HepG2 (cell line): ENCODE measurements at regions not wholly inside any gene's neighbourhood (a gene's known extent, or its start where the extent isn't known, plus 50 kb on each side); places are given as distances from the start of the nearest gene placed in this dataset.

Source experiments
- ATAC-seq: fragments of 200-7000 bp; cut with Tn5 transposase; 3 replicates; pipeline ENCODE4 v1.9.1; 2020; ENCODE audit warnings: mild to moderate bottlenecking, moderate library complexity
- BruUV-seq: library from RNA; stranded (reverse); fragments of 400-500 nt; replicated peaks from 2 replicates; lab custom pipeline; 2021; lab: Mats Ljungman, UMichigan
- CTCF ChIA-PET: fragments of 300-600 bp; formaldehyde crosslinking; extraction: SDS; loops from one replicate; lab custom pipeline; 2021; ENCODE audit warnings: low total read pairs, inconsistent platforms, low intra/inter-chr PET ratio; lab: Yijun Ruan, JAX
- POLR2A ChIA-PET: fragments of 350-600 bp; sonication (Branson Sonifier 250); formaldehyde crosslinking; loops from one replicate; lab custom pipeline; 2020; ENCODE audit warnings: antibody characterized with exemption, inconsistent platforms; lab: Yijun Ruan, JAX
- DNase-seq: peaks from one replicate; pipeline ENCODE4 v3.0.0-alpha.2; 2015; ENCODE audit warnings: low spot score
- FAIRE-seq: peaks from 3 replicates; lab custom pipeline; 2011; peaks lifted over from hg19 to GRCh38; lab: Jason Lieb, UNC
- H2AFZ ChIP-seq: one replicate; pipeline ENCODE4 v1.6.1; 2011; ENCODE audit warnings: low read length, inconsistent platforms
- H3K27ac ChIP-seq: fragments of 300-600 bp; 3 replicates; pipeline ENCODE4 v1.8.0; 2011; ENCODE audit warnings: mixed run types, mild to moderate bottlenecking, mixed read lengths, low read length, inconsistent platforms; ENCODE audit not compliant: insufficient read depth; ENCODE audit errors: extremely low read length
- H3K27me3 ChIP-seq, 2 experiments: fragments of 200-600 bp in 1 of 2; 2 replicates in 1 of 2; 3 replicates in 1 of 2; pipeline versions ENCODE4 v1.6.0 to v1.8.0; 2011; ENCODE audit warnings: low read length in 2 of 2, mild to moderate bottlenecking in 2 of 2, moderate library complexity in 2 of 2, inconsistent platforms in 1 of 2; ENCODE audit not compliant: insufficient read depth in 2 of 2, control insufficient read depth in 1 of 2
- H3K36me3 ChIP-seq, 2 experiments: fragments of 200-600 bp in 1 of 2; replicated peaks in 1 of 2; 2 replicates in 1 of 2; 3 replicates in 1 of 2; pipeline versions ENCODE4 v1.5.1 to v1.8.0; 2011; ENCODE audit warnings: low read length in 2 of 2, inconsistent platforms in 1 of 2; ENCODE audit not compliant: insufficient read depth in 2 of 2, control insufficient read depth in 1 of 2
- H3K4me1 ChIP-seq: 2 replicates; pipeline ENCODE4 v1.5.1; 2012; ENCODE audit warnings: low read length, inconsistent platforms; ENCODE audit not compliant: insufficient read depth
- H3K4me2 ChIP-seq: 2 replicates; pipeline ENCODE4 v1.6.0; 2011; ENCODE audit warnings: low read depth, low read length, inconsistent platforms
- H3K4me3 ChIP-seq, 3 experiments: fragments of 200-600 bp in 1 of 3; sonication (generic), shearing (Covaris generic) in 1 of 3; replicated peaks in 1 of 3; 2 replicates each; pipeline ENCODE4 v1.5.1; 2011 to 2016; ENCODE audit warnings: low read length in 3 of 3, inconsistent platforms in 2 of 3, low read depth in 2 of 3, mild to moderate bottlenecking in 2 of 3, control low read depth in 1 of 3, mixed read lengths in 1 of 3; ENCODE audit not compliant: insufficient read depth in 1 of 3
- H3K79me2 ChIP-seq: one replicate; pipeline ENCODE4 v1.6.1; 2011; ENCODE audit warnings: low read length, inconsistent platforms; ENCODE audit not compliant: insufficient read depth
- H3K9ac ChIP-seq: 2 replicates; pipeline ENCODE4 v1.6.0; 2011; ENCODE audit warnings: mild to moderate bottlenecking, low read depth, low read length, inconsistent platforms; ENCODE audit not compliant: insufficient read depth
- H3K9me3 ChIP-seq: 2 replicates; pipeline ENCODE4 v1.5.1; 2012; ENCODE audit warnings: mild to moderate bottlenecking, low read length
- H4K20me1 ChIP-seq: 2 replicates; pipeline ENCODE4 v1.6.0; 2011; ENCODE audit warnings: inconsistent platforms, mild to moderate bottlenecking, low read length, moderate library complexity; ENCODE audit not compliant: insufficient read depth
- GATAD2A ChIP-seq: IDR thresholded peaks from 2 replicates; pipeline ENCODE4 v1.6.1; 2016
- GTF3A ChIP-seq: sonication (generic); formaldehyde crosslinking; conservative IDR thresholded peaks from 2 replicates; pipeline ENCODE4 v1.4.0; 2020; ENCODE audit warnings: mild to moderate bottlenecking, missing genetic modification reagents
- MTA3 ChIP-seq: sonication (generic); formaldehyde crosslinking; IDR thresholded peaks from 2 replicates; pipeline ENCODE4 v1.4.0; 2020; ENCODE audit warnings: missing genetic modification reagents
- MXD4 ChIP-seq: IDR thresholded peaks from 2 replicates; pipeline ENCODE4 v1.6.1; 2016; ENCODE audit warnings: mild to moderate bottlenecking, missing biosample characterization, missing genetic modification reagents
- NBN ChIP-seq: fragments of 450-650 bp; conservative IDR thresholded peaks from 2 replicates; pipeline ENCODE4 v1.6.1; 2017
- NONO ChIP-seq, 2 experiments: fragments of 450-650 bp in 1 of 2; sonication (generic) in 1 of 2; formaldehyde crosslinking in 1 of 2; IDR thresholded peaks in 1 of 2; conservative IDR thresholded peaks in 1 of 2; 2 replicates each; pipeline versions ENCODE4 v1.6.1 to v1.8.0; 2017 to 2022; ENCODE audit warnings: mild to moderate bottlenecking in 1 of 2, missing genetic modification reagents in 1 of 2, moderate library complexity in 1 of 2
- PTBP1 ChIP-seq: fragments of 200-400 bp; formaldehyde crosslinking; IDR thresholded peaks from 2 replicates; pipeline ENCODE4 v1.6.1; 2018; ENCODE audit warnings: low read length, low read depth; ENCODE audit not compliant: poor library complexity, severe bottlenecking
- RAD51 ChIP-seq: fragments of 450-650 bp; IDR thresholded peaks from 2 replicates; pipeline ENCODE4 v1.6.1; 2016; ENCODE audit warnings: borderline replicate concordance
- RFX5 ChIP-seq: IDR thresholded peaks from 2 replicates; pipeline ENCODE4 v1.6.1; 2011; ENCODE audit warnings: low read depth, low read length, improper control_type of control experiment
- SP5 ChIP-seq: IDR thresholded peaks from 2 replicates; pipeline ENCODE4 v1.6.1; 2016; ENCODE audit warnings: low read depth, borderline replicate concordance
- SPEN ChIP-seq: sonication (generic); formaldehyde crosslinking; IDR thresholded peaks from 2 replicates; pipeline ENCODE4 v1.5.1; 2020; ENCODE audit warnings: low read depth, mild to moderate bottlenecking, missing genetic modification reagents
- TEAD3 ChIP-seq: optimal IDR thresholded peaks from 2 replicates; pipeline ENCODE3; 2016; ENCODE audit warnings: borderline replicate concordance
- ZFP82 ChIP-seq: sonication (generic); formaldehyde crosslinking; IDR thresholded peaks from 2 replicates; pipeline ENCODE4 v1.5.1; 2020; ENCODE audit warnings: mild to moderate bottlenecking, missing genetic modification reagents, borderline replicate concordance
- ZNF143 ChIP-seq: sonication (generic); formaldehyde crosslinking; IDR thresholded peaks from 2 replicates; pipeline ENCODE4 v1.4.0; 2020; ENCODE audit warnings: missing genetic modification reagents
- ZNF232 ChIP-seq: sonication (generic); formaldehyde crosslinking; IDR thresholded peaks from 2 replicates; pipeline ENCODE4 v1.4.0; 2020; ENCODE audit warnings: missing genetic modification reagents, borderline replicate concordance
- ZNF777 ChIP-seq: sonication (generic); formaldehyde crosslinking; IDR thresholded peaks from 2 replicates; pipeline ENCODE4 v1.4.0; 2020; ENCODE audit warnings: missing genetic modification reagents
- ZSCAN30 ChIP-seq: sonication (generic); formaldehyde crosslinking; IDR thresholded peaks from 2 replicates; pipeline ENCODE4 v1.5.0; 2020; ENCODE audit warnings: mild to moderate bottlenecking, missing genetic modification reagents
- WGBS: methylation state at CpG from one replicate; pipeline ENCODE4 v1.1.6; 2017; ENCODE audit warnings: low lambda C conversion rate; 5-methylcytosine and 5-hydroxymethylcytosine counted together
- in situ Hi-C: cut with HindIII; loops from 2 replicates; pipeline ENCODE4 v1.10.0; 2017; ENCODE audit warnings: low pct_unique_long_range_greater_than_20kb; ENCODE audit not compliant: extremely low pct_ligation_motif_present
- intact Hi-C: fragments of 100-400 bp; cut with micrococcal nuclease; formaldehyde crosslinking; loops from one replicate; pipeline ENCODE4 v1.10.0; 2022; ENCODE audit not compliant: unreplicated experiment
- TF ChIP-seq, protein P1 (sequence below): sonication (generic); formaldehyde crosslinking; IDR thresholded peaks from 2 replicates; pipeline ENCODE4 v1.5.1; 2020; ENCODE audit warnings: mild to moderate bottlenecking, missing genetic modification reagents, borderline replicate concordance
- TF ChIP-seq, protein P2 (sequence below): sonication (generic); formaldehyde crosslinking; IDR thresholded peaks from 2 replicates; pipeline ENCODE4 v1.4.0; 2020; ENCODE audit warnings: missing genetic modification reagents

DNA sequence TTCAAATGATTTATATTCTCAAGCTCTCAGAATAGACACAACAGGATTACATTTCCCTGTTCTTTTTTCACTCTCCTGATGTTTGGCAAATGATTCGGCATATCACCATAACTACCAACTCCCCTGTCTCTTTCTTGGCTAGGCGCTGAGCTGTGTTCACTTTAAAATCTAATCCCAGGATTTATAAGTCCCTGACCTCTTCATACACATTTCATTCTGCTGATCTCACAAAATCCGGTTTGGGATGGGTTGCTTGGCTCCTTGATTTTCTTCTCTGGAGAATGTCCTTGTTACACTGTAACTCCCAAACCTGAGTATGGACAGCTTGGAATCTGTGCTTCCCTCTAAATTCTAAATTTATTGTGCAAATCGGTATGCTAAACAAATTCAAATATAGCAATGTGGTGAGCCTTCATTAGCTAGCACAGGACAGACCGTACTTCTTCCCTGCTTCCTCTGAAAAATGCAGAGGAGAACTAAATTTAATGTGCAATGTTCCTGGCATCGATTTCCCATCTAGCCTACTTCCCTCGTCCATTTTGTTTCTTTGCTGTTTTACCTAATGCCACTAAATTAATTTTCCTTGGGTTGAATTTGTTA lies 858.5 kb upstream of the FAT3 start:
- no peak for DNase-seq
- H4K20me1 ChIP-seq = no peaks in the 10 kb centered on the region
- H2AFZ ChIP-seq = no peak overlapping the region
- H3K4me2 ChIP-seq = no peak overlapping the region
- no peak overlapping the region for H3K27ac ChIP-seq
- ChIA-PET POLR2A (no interaction called here), CTCF (no interaction called here)
- H3K9ac ChIP-seq = no peak overlapping the region
- no peak overlapping the region for H3K4me3 ChIP-seq
- BruUV-seq = no TSS peak
- no peak for FAIRE-seq
- intact Hi-C loops (no loop called here), in situ Hi-C loops (no loop called here)
- TF ChIP-seq ZNF777 (CRISPR knock-in tag) = no peak
- no peak for TF ChIP-seq RAD51
- TF ChIP-seq, protein P1, sequence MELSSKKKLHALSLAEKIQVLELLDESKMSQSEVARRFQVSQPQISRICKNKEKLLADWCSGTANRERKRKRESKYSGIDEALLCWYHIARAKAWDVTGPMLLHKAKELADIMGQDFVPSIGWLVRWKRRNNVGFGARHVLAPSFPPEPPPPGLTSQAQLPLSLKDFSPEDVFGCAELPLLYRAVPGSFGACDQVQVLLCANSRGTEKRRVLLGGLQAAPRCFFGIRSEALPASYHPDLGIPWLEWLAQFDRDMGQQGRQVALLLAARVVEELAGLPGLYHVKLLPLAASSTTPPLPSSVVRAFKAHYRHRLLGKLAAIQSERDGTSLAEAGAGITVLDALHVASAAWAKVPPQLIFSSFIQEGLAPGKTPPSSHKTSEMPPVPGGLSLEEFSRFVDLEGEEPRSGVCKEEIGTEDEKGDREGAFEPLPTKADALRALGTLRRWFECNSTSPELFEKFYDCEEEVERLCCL = no peak
- no peak for TF ChIP-seq SPEN (CRISPR knock-in tag)
- TF ChIP-seq PTBP1 = no peak
- TF ChIP-seq TEAD3 (CRISPR knock-in tag) = no peak
- no peak for TF ChIP-seq ZFP82 (CRISPR knock-in tag)
- no peaks in the 10 kb centered on the region for H3K4me1 ChIP-seq
- no peaks in the 10 kb centered on the region for H3K27me3 ChIP-seq
- H3K36me3 ChIP-seq = no peaks in the 10 kb centered on the region
- H3K79me2 ChIP-seq = no peaks in the 10 kb centered on the region
- WGBS = 13% methylated on average over 7 of the region's 7 CpGs
- H3K9me3 ChIP-seq = no peaks in the 10 kb centered on the region
- no peak for ATAC-seq

DNA sequence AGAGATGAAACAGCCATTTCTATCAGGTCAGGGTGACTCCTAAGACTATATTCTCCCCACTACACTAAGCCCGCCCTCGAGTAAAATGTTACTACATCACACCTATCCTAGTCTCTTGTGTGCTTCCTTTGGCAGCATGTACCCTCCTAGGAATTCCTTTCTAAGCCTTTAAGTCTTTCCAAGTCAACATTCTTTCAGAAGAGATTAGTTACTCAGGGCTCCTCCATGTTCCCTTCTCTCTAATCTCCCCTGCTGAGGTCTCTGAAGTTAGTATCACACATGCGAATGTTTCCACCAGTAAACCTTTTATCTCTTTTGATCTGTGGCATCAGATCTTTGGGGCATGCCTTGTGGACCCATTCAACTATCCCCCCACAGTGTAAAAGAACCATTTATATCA lies 873.7 kb upstream of the FAT3 start:
- no peaks in the 10 kb centered on the region for H3K79me2 ChIP-seq
- H3K4me2 ChIP-seq = no peak overlapping the region
- intact Hi-C loops = no loop called here
- H4K20me1 ChIP-seq = no peaks in the 10 kb centered on the region
- H3K4me3 ChIP-seq = no peak overlapping the region
- no peaks in the 10 kb centered on the region for H3K4me1 ChIP-seq
- in situ Hi-C loops = no loop called here
- BruUV-seq = no TSS peak
- no peaks in the 10 kb centered on the region; a peak in 1 of 5 replicates for H3K27me3 ChIP-seq
- POLR2A ChIA-PET = no interaction called here
- H3K36me3 ChIP-seq = no peaks in the 10 kb centered on the region
- H3K9ac ChIP-seq = no peak overlapping the region
- FAIRE-seq = no peak
- 8% methylated on average over 3 of the region's 3 CpGs for WGBS
- DNase-seq = no peak
- no peak for ATAC-seq
- no peak overlapping the region for H2AFZ ChIP-seq
- no peak overlapping the region for H3K27ac ChIP-seq
- CTCF ChIA-PET = no interaction called here
- H3K9me3 ChIP-seq = no peaks in the 10 kb centered on the region
- no peak for TF ChIP-seq NONO (IDR thresholded peaks at IDR 0.05)
- no peak for TF ChIP-seq NONO (CRISPR knock-in tag; conservative IDR thresholded peaks at IDR 0.05)
- TF ChIP-seq MTA3 (CRISPR knock-in tag) = no peak
- TF ChIP-seq GTF3A (CRISPR knock-in tag) = no peak
- TF ChIP-seq NBN = no peak
- TF ChIP-seq ZSCAN30 (CRISPR knock-in tag) = no peak
- TF ChIP-seq, protein P2, sequence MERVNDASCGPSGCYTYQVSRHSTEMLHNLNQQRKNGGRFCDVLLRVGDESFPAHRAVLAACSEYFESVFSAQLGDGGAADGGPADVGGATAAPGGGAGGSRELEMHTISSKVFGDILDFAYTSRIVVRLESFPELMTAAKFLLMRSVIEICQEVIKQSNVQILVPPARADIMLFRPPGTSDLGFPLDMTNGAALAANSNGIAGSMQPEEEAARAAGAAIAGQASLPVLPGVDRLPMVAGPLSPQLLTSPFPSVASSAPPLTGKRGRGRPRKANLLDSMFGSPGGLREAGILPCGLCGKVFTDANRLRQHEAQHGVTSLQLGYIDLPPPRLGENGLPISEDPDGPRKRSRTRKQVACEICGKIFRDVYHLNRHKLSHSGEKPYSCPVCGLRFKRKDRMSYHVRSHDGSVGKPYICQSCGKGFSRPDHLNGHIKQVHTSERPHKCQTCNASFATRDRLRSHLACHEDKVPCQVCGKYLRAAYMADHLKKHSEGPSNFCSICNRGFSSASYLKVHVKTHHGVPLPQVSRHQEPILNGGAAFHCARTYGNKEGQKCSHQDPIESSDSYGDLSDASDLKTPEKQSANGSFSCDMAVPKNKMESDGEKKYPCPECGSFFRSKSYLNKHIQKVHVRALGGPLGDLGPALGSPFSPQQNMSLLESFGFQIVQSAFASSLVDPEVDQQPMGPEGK = no peak
- TF ChIP-seq MXD4 = no peak
- no peak for TF ChIP-seq ZNF232
- TF ChIP-seq ZNF143 = no peak
- TF ChIP-seq RFX5 = no peak
- TF ChIP-seq GATAD2A = no peak
- no peak for TF ChIP-seq SP5 (CRISPR knock-in tag)
